Activated naive CD4-positive, alpha-beta T cell treated with anti-CD3 and anti-CD28 coated beads, Interleukin-2, amount 50 U/mL, for 72 hours (primary cell): ENCODE measurements at regions not wholly inside any gene's neighbourhood (a gene's known extent, or its start where the extent isn't known, plus 50 kb on each side); places are given as distances from the start of the nearest gene placed in this dataset.

Source experiments
- ATAC-seq, 2 donors: fragments of 150-1000 bp; cut with Tn5 transposase; 2 replicates each; pipeline ENCODE4 v1.10.0; 2021; ENCODE audit warnings: mild to moderate bottlenecking in 2 of 2, moderate library complexity in 2 of 2
- DNase-seq, 2 donors: peaks; one replicate each; pipeline ENCODE4 v3.0.0; 2021 to 2022; ENCODE audit warnings: low spot score in 2 of 2
- H3K27ac Mint-ChIP-seq, 2 donors: one replicate each; pipeline ENCODE4 v1.8.0; 2022; ENCODE audit warnings: mild to moderate bottlenecking in 2 of 2, mixed read lengths in 2 of 2
- H3K36me3 Mint-ChIP-seq, 2 donors: one replicate each; pipeline ENCODE4 v1.8.0; 2022; ENCODE audit warnings: mixed read lengths in 2 of 2
- H3K9me3 Mint-ChIP-seq, 2 donors: one replicate each; pipeline ENCODE4 v1.8.0; 2022; ENCODE audit warnings: mixed read lengths in 2 of 2

- ATAC-seq (no peak), DNase-seq (no peak)
- peak overlapping the region in 1 of 2 donors; percentile 87 for H3K27ac Mint-ChIP-seq
- no peaks in the 10 kb centered on the region for H3K9me3 Mint-ChIP-seq
- H3K36me3 Mint-ChIP-seq: no peaks in the 10 kb centered on the region
Measured at GRCh38 chr3:127090218-127091160, 102.4 kb upstream of the PRR23E start.

- ATAC-seq: no peak
- no peaks in the 10 kb centered on the region for H3K36me3 Mint-ChIP-seq
- no peaks in the 10 kb centered on the region for H3K9me3 Mint-ChIP-seq
- no peak for DNase-seq
- no peak overlapping the region for H3K27ac Mint-ChIP-seq
Measured at GRCh38 chr3:127091376-127091775, 101.6 kb upstream of the PRR23E start.

GRCh38 chr3:127092368-127092767 lies 100.6 kb upstream of the PRR23E start:
- Mint-ChIP-seq H3K36me3 (no peaks in the 10 kb centered on the region), H3K9me3 (no peaks in the 10 kb centered on the region), H3K27ac (no peak overlapping the region)
- DNase-seq: no peak
- ATAC-seq: no peak

DNA sequence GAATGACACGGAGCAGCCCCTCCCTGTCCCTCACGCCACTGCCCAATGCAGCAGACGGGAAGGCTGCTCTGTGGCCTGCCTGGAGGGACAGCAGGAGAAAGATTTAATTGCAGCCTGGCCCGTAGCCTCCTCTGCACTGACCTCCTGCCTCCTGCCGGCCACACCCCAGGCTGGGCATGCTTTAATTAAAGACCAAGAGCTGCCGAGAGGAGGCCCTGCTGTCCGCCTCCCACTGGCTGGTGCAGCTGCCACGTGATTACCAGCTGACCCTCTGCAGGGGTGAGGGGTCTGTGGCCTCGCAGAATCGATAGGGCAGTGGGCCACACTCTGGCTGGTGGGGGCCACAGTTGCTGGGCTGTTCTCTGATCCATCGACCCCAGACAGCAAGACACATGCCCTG lies 100.2 kb upstream of the PRR23E start:
- Mint-ChIP-seq H3K9me3 (no peaks in the 10 kb centered on the region), H3K27ac (no peak overlapping the region), H3K36me3 (no peaks in the 10 kb centered on the region)
- ATAC-seq: no peak
- no peak for DNase-seq

- no peak for ATAC-seq
Measured at GRCh38 chr3:127093312-127093711, 99.6 kb upstream of the PRR23E start.

DNA sequence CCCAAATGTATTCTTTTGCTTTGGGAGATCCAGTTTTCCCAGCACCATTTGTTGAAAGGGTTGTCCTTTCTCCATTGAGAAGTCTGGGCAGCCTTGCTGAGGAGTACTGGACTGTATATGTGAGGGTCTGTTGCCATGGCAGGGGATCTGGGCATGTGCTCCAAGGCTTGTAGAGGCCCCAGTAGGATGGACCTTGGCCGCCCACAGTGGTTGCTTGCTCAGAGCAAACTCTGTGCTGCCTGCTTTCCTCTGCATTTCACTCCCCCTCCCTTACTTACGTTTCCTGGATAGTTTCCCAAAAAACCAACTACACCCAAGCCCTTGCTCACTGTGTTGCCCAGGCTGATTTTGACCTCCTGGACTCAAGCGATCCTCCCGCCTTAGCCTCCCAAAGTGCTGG lies 97.2 kb upstream of the PRR23E start:
- ATAC-seq: no peak
- H3K27ac Mint-ChIP-seq: no peak overlapping the region
- no peaks in the 10 kb centered on the region for H3K9me3 Mint-ChIP-seq
- no peak for DNase-seq
- H3K36me3 Mint-ChIP-seq: no peaks in the 10 kb centered on the region

More at GRCh38 chr3:127093312-127093711, 99.6 kb upstream of the PRR23E start:
- no peak for DNase-seq
- no peaks in the 10 kb centered on the region for H3K9me3 Mint-ChIP-seq
- no peak overlapping the region for H3K27ac Mint-ChIP-seq
- no peaks in the 10 kb centered on the region for H3K36me3 Mint-ChIP-seq

DNA sequence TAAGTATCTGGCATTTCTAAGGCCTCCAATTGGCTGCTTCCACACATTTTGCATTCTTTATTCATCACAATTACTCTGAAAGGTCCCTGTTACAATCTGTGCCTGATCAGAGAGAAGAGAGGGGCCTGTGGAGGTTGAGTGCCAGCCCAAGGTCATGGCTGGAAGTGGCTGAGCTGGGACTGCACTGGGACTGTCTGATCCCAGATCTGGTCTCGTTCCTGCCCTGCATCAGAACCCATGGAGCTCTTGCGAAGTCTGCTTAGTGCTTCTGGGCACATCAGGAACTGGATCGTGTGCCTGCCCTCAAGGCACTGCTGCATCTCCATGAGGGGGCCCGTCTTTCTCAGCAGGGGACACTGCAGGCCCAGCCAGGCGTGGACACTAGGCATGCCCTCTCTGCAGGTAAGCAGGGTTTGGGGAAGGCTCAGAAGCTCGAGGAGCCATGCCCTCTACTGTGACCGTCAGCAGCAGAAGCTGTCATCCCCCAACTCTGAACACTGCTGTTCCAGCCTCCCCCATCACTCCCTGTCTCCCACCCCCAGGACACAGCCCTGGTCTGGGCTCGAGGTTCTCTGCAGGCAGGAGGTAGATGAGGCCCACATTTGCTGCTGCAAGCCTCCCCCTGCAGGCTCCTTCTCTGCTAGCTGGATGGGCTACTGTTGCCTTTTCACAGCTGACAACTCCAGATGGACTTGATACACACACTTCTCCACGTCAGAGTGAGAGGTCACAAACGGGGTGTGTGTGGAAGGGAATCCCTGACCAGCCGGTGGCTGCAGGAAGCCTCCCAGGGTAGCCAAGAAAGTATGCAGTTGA lies 96.5 kb upstream of the PRR23E start:
- H3K36me3 Mint-ChIP-seq: no peaks in the 10 kb centered on the region
- ATAC-seq (no peak), DNase-seq (no peak)
- peak overlapping the region in 1 of 2 donors; percentile 36 for H3K27ac Mint-ChIP-seq
- H3K9me3 Mint-ChIP-seq: no peaks in the 10 kb centered on the region

DNA sequence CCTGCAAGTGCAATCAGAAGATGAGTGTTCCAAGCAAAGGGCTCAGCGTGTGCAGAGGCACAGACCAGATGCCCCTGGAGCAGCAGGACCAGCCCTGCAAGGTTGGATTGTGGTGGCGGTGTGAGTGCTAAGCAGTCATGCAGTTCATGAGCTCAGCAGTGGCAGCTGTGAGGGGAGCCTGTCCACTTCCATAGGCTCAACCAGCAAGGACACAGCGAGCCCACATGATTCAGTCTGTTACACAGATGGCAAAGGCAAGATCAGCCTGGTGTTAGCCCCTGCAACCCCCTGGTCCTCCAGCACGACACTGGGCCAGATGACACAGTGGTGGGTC lies 95.9 kb upstream of the PRR23E start:
- ATAC-seq (no peak), DNase-seq (no peak)
- Mint-ChIP-seq H3K36me3 (no peaks in the 10 kb centered on the region), H3K27ac (no peak overlapping the region), H3K9me3 (no peaks in the 10 kb centered on the region)

GRCh38 chr3:127097481-127097880 lies 95.5 kb upstream of the PRR23E start:
- no peak for ATAC-seq
- no peaks in the 10 kb centered on the region for H3K36me3 Mint-ChIP-seq
- no peak for DNase-seq
- H3K27ac Mint-ChIP-seq: no peak overlapping the region
- no peaks in the 10 kb centered on the region for H3K9me3 Mint-ChIP-seq

- Mint-ChIP-seq H3K9me3 (no peaks in the 10 kb centered on the region), H3K27ac (no peak overlapping the region), H3K36me3 (no peaks in the 10 kb centered on the region)
- ATAC-seq (no peak), DNase-seq (no peak)
Measured at GRCh38 chr3:127099982-127100381, 92.9 kb upstream of the PRR23E start.

GRCh38 chr3:127100459-127101410 lies 92.2 kb upstream of the PRR23E start:
- Mint-ChIP-seq H3K9me3 (no peaks in the 10 kb centered on the region), H3K27ac (no peak overlapping the region)

GRCh38 chr3:127101411-127102187 lies 91.3 kb upstream of the PRR23E start:
- Mint-ChIP-seq H3K36me3 (no peaks in the 10 kb centered on the region), H3K9me3 (no peaks in the 10 kb centered on the region), H3K27ac (no peak overlapping the region)
- ATAC-seq (no peak), DNase-seq (no peak)

More at GRCh38 chr3:127100459-127101410, 92.2 kb upstream of the PRR23E start:
- DNase-seq: peak in 1 of 2 donors; percentile 44
- no peaks in the 10 kb centered on the region for H3K36me3 Mint-ChIP-seq
- ATAC-seq: no peak

- Mint-ChIP-seq H3K36me3 (no peaks in the 10 kb centered on the region), H3K27ac (no peak overlapping the region), H3K9me3 (no peaks in the 10 kb centered on the region)
- ATAC-seq (no peak), DNase-seq (no peak)
Measured at GRCh38 chr3:127102188-127102520, 90.8 kb upstream of the PRR23E start.

GRCh38 chr3:127102587-127102986 lies 90.3 kb upstream of the PRR23E start:
- DNase-seq (no peak), ATAC-seq (no peak)
- no peaks in the 10 kb centered on the region for H3K9me3 Mint-ChIP-seq
- no peak overlapping the region for H3K27ac Mint-ChIP-seq
- H3K36me3 Mint-ChIP-seq: no peaks in the 10 kb centered on the region

DNA sequence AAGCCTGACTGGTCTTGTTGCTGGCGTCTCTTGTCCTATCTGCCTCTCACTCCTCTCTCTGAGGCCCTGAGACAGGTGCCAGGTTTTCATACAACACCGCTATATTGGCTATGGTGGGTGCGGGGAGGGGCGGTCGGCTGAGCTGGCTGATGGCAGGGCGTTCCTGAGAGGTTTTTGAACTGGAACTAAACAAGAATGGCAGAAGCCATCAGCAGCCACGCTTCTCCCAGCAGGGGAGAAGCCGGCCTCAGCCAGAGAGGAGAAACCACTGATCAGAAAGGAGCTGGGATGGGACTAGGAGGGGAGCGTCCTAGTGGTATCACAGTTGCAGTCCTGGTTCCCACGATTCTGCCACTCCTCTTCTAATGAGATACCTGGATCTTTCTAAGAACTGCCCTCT lies 89.9 kb upstream of the PRR23E start:
- DNase-seq (no peak), ATAC-seq (no peak)
- no peak overlapping the region for H3K27ac Mint-ChIP-seq
- H3K9me3 Mint-ChIP-seq: no peaks in the 10 kb centered on the region
- no peaks in the 10 kb centered on the region for H3K36me3 Mint-ChIP-seq

DNA sequence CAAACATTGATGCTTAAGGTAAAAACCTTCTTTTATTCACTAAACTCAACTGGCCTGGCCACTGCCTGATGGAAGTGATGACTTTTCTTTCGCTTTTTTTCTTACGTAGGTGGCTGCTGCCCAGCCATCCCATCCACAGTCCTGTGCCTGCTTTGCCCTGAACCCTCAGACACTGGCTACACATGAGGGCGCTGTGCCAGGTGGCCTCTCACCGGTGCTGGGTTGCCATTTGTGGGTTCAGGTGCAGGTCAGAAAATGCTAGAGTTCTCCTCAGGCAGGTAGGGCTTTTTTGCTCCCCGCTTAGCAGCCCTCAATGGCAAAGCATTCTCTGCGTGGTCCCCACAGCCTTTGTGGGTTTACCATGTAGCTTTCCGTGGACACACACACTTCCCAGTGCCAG lies 88.3 kb upstream of the PRR23E start:
- ATAC-seq (no peak), DNase-seq (no peak)
- H3K9me3 Mint-ChIP-seq: no peaks in the 10 kb centered on the region
- H3K36me3 Mint-ChIP-seq: no peaks in the 10 kb centered on the region
- no peak overlapping the region for H3K27ac Mint-ChIP-seq
